Lower lobe of right lung (tissue), 2 donors: ENCODE measurements at regions not wholly inside any gene's neighbourhood (a gene's known extent, or its start where the extent isn't known, plus 50 kb on each side); places are given as distances from the start of the nearest gene placed in this dataset.

Experiments used
- ATAC-seq, 2 donors: fragments of 200-7000 bp; cut with Tn5 transposase; one replicate each; pipeline ENCODE4 v1.9.1; 2020 to 2022; ENCODE audit warnings: mild to moderate bottlenecking in 2 of 2, moderate library complexity in 2 of 2
- DNase-seq: peaks from one replicate; pipeline ENCODE4 v3.0.0-alpha.2; 2020
- H3K27ac ChIP-seq: fragments of 200-600 bp; one replicate; pipeline ENCODE4 v1.8.0; 2022
- H3K27me3 ChIP-seq: fragments of 200-600 bp; one replicate; pipeline ENCODE4 v1.8.0; 2022; ENCODE audit warnings: low read depth
- H3K36me3 ChIP-seq: fragments of 200-600 bp; one replicate; pipeline ENCODE4 v1.8.0; 2022; ENCODE audit warnings: mild to moderate bottlenecking
- H3K4me1 ChIP-seq: fragments of 200-600 bp; one replicate; pipeline ENCODE4 v1.8.0; 2022
- H3K4me3 ChIP-seq: fragments of 200-600 bp; one replicate; pipeline ENCODE4 v1.8.0; 2022; ENCODE audit warnings: mild to moderate bottlenecking
- H3K9me3 ChIP-seq: fragments of 200-600 bp; one replicate; pipeline ENCODE4 v1.8.0; 2022
- CTCF ChIP-seq: fragments of 200-600 bp; IDR thresholded peaks from one replicate; pipeline ENCODE4 v1.8.0; 2022; ENCODE audit warnings: antibody characterized with exemption, mild to moderate bottlenecking
- intact Hi-C: fragments of 100-400 bp; cut with DNase I; formaldehyde crosslinking; loops from one replicate; pipeline ENCODE4 v1.11.0; 2022
- donor health status: DM: no; HTN: yes; CAD: no; lungs with severe emphysema.

- Histone ChIP-seq H3K4me1 (no peaks in the 10 kb centered on the region), H3K36me3 (no peaks in the 10 kb centered on the region), H3K9me3 (no peaks in the 10 kb centered on the region), H3K27ac (no peak overlapping the region), H3K4me3 (no peak overlapping the region), H3K27me3 (no peaks in the 10 kb centered on the region)
- DNase-seq, result peak; percentile 54
- intact Hi-C loops, result no loop called here
- no peak for TF ChIP-seq CTCF
- ATAC-seq, result peak in 1 of 2 donors; percentile 74
These were observed 141.7 kb upstream of the KCND2 start for GRCh38 chr7:120131096-120131839.

GRCh38 chr7:120138497-120138896 is 134.5 kb upstream of the KCND2 start:
- no peaks in the 10 kb centered on the region for H3K36me3 ChIP-seq
- no peak overlapping the region for H3K27ac ChIP-seq
- no peaks in the 10 kb centered on the region for H3K27me3 ChIP-seq
- H3K9me3 ChIP-seq, result no peaks in the 10 kb centered on the region
- no peak for TF ChIP-seq CTCF
- no peaks in the 10 kb centered on the region for H3K4me1 ChIP-seq
- ATAC-seq (no peak), DNase-seq (no peak)
- no peak overlapping the region for H3K4me3 ChIP-seq
- intact Hi-C loops, result no loop called here

- DNase-seq, result no peak
- ATAC-seq, result no peak
- no peaks in the 10 kb centered on the region for H3K36me3 ChIP-seq
- intact Hi-C loops, result no loop called here
- H3K4me1 ChIP-seq, result no peaks in the 10 kb centered on the region
- no peaks in the 10 kb centered on the region for H3K9me3 ChIP-seq
- no peak overlapping the region for H3K4me3 ChIP-seq
- H3K27ac ChIP-seq, result no peak overlapping the region
- TF ChIP-seq CTCF, result no peak
- H3K27me3 ChIP-seq, result no peaks in the 10 kb centered on the region
These were observed 116.5 kb upstream of the KCND2 start for GRCh38 chr7:120156476-120156875.

- no peaks in the 10 kb centered on the region for H3K27me3 ChIP-seq
- intact Hi-C loops, result no loop called here
- H3K9me3 ChIP-seq, result no peaks in the 10 kb centered on the region
- TF ChIP-seq CTCF, result no peak
- no peaks in the 10 kb centered on the region for H3K36me3 ChIP-seq
- no peak overlapping the region for H3K4me3 ChIP-seq
- H3K27ac ChIP-seq, result no peak overlapping the region
- ATAC-seq (no peak), DNase-seq (no peak)
- no peaks in the 10 kb centered on the region for H3K4me1 ChIP-seq
These were observed 112.8 kb upstream of the KCND2 start for GRCh38 chr7:120160166-120160565.

GRCh38 chr7:120163449-120163848 is 109.5 kb upstream of the KCND2 start:
- Histone ChIP-seq H3K4me1 (no peaks in the 10 kb centered on the region), H3K9me3 (no peaks in the 10 kb centered on the region), H3K27ac (no peak overlapping the region), H3K27me3 (no peaks in the 10 kb centered on the region), H3K4me3 (no peak overlapping the region), H3K36me3 (no peaks in the 10 kb centered on the region)
- intact Hi-C loops, result no loop called here
- DNase-seq (no peak), ATAC-seq (no peak)
- TF ChIP-seq CTCF, result no peak
